ENCODE measurements at regions not wholly inside any gene's neighbourhood (a gene's known extent, or its start where the extent isn't known, plus 50 kb on each side); places are given as distances from the start of the nearest gene placed in this dataset.

DNA sequence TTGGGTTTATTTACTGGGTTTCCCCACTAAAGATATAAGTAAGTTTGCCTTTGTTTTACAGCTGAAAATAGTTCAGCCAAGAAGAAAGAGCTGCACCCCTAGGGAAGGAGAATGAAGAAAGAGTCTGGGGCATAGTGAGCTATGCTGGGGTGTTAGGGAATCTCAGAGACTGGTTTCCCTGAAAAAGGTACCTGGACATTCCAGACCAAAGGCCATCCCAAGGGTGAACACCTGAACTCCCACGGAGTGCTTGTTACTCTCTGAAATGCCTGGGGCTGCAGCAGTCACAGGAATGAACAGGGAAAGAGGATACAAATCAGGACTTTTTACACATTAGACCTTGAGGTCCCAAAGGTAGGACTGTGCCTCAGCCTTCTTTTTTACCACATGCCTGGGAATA, 337.6 kb upstream of the SLC10A2 start:
- TF ChIP-seq, protein P1, sequence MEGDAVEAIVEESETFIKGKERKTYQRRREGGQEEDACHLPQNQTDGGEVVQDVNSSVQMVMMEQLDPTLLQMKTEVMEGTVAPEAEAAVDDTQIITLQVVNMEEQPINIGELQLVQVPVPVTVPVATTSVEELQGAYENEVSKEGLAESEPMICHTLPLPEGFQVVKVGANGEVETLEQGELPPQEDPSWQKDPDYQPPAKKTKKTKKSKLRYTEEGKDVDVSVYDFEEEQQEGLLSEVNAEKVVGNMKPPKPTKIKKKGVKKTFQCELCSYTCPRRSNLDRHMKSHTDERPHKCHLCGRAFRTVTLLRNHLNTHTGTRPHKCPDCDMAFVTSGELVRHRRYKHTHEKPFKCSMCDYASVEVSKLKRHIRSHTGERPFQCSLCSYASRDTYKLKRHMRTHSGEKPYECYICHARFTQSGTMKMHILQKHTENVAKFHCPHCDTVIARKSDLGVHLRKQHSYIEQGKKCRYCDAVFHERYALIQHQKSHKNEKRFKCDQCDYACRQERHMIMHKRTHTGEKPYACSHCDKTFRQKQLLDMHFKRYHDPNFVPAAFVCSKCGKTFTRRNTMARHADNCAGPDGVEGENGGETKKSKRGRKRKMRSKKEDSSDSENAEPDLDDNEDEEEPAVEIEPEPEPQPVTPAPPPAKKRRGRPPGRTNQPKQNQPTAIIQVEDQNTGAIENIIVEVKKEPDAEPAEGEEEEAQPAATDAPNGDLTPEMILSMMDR (IDR thresholded peaks at IDR 0.05), result no peak
- ATAC-seq (ENCODE audit: low FRiP score) (no peak), DNase-seq (ENCODE audit: low spot score) (no peak)

DNA sequence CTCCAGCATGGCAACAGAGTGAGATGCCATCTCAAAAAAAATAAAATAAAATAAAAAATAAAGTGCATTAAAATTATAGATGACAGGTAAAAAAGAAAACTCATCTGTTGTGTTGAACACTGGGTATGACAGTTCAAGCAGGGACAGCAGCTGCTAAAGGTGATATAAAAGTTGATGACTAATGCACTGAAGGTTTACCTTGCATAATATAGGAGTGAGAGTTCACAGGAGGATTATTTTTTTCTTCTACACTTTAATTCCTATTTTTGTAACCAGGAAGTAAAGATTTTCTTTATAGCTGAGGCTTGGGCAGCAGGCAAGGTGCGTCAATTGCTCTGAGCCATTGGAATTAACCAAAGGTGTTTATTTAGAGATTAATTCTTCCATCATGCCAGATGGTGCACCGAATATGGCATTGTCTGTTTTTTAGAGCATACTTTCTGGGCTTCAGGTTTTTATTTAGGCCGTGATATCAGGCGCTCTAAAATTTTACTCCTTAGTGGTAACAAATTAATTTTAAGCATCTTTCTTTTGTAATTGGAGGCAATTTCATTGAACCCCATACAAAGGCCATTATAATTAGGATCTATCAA, 337.0 kb upstream of the SLC10A2 start:
- ATAC-seq (ENCODE audit: low FRiP score) (no peak), DNase-seq (ENCODE audit: low spot score) (no peak)
- TF ChIP-seq, protein P1 (IDR thresholded peaks at IDR 0.05), result no peak

DNA sequence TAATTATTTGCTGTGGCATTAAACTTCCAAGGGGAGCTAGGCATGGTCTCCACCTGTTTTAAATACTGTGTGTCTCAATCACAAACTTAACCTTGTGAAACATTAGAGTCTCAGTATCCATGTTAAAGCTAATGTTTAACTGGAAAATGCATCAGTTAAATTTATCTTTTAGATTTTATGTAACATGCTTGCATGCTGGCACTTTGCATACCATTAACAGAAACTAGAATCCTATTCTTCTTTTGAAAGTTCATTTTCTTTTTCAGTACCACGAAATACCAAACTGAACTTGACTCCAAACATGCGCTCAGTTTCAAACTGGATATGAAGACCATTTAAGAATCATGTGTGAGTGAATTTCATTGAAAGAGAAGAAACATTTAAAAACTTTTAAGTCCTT, 328.9 kb upstream of the SLC10A2 start:
- ATAC-seq (ENCODE audit: low FRiP score), result no peak
- no peak for DNase-seq (ENCODE audit: low spot score)
- TF ChIP-seq, protein P1 (IDR thresholded peaks at IDR 0.05), result no peak

DNA sequence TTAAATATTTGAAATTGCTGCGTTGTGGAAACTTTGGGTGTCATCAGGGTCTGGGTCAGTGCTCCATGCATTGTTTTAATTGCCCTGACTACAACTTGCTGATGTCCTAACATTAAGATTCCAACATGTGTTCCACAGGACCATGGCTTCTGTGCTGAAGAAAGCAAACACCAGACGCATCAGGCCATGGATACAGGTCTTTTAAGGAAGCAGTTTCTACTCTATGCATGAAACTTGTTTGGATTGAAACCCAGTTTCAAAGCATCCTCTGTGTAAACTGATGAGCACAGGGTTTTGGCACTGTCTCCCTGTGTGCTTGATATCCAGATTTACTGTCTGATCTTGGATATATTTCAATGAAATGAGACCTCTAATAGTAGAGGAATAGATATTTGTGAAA, 328.4 kb upstream of the SLC10A2 start:
- TF ChIP-seq, protein P1 (IDR thresholded peaks at IDR 0.05), result no peak
- no peak for DNase-seq (ENCODE audit: low spot score)
- no peak for ATAC-seq (ENCODE audit: low FRiP score)

DNA sequence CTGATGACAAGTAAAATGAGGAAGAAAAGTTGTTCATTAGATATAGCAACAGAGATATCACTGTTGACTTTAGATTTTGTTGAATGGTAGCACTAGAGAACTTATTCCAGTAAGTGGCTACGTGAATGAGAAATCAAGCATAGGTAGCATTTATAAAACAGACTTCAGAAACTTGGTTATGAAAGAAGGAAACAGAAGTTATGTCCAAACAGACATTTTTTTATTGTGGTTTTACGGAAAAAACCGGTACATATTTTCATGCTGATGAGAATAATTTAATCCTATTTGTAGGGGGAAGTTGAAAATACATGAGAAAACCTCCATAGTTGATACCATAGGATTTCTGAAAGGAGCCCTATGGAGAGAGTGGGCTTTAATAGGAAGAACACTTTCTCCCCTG, 325.7 kb upstream of the SLC10A2 start:
- ATAC-seq (ENCODE audit: low FRiP score), result no peak
- DNase-seq (ENCODE audit: low spot score), result no peak
- TF ChIP-seq, protein P1 (IDR thresholded peaks at IDR 0.05), result no peak

DNA sequence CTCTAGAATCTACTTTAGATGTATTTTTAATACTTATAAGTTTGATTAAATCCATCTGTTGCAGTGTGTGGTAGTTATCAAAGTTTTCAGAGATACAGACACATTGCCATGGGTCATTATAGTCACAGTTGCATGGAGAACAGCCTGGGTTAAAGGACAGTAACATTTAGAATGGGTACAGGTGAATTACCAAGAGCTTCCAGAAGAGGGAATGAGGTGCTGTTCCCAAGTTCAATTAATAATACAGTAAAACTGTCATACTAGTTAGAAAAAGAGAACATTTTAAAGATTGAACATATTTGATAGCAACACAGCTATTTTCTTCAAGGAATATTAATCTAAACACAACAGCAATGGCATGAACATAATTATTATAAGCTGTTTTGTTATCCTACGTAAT, 322.6 kb upstream of the SLC10A2 start:
- ATAC-seq (ENCODE audit: low FRiP score), result no peak
- TF ChIP-seq, protein P1 (IDR thresholded peaks at IDR 0.05), result no peak
- no peak for DNase-seq (ENCODE audit: low spot score)

DNA sequence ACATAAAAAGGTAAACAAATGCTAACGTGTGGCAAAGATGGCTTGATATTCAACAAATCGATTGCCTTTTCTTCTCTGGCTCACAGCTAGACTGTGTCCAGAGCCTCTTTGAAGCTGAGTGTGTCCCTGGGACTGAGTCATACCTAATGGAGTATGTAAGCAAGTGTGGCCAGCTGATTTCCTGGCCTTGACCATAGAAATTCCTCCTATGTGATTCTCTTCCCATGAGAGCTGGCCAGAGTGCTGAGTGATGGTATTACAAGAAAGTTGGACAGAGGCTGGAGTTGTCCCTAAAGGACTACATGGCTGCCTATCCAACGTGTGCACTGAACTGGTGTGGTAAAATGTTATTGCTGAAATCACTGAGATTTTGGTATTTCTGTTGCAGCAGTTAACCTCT, 320.1 kb upstream of the SLC10A2 start:
- DNase-seq (ENCODE audit: low spot score), result no peak
- no peak for ATAC-seq (ENCODE audit: low FRiP score)
- TF ChIP-seq, protein P1 (IDR thresholded peaks at IDR 0.05), result no peak

Data from omental fat pad (tissue), 3 donors.